ENCODE measurements at regions not wholly inside any gene's neighbourhood (a gene's known extent, or its start where the extent isn't known, plus 50 kb on each side); places are given as distances from the start of the nearest gene placed in this dataset.
"Not testable (repeated sequence)": the region's sequence is repeated elsewhere in the genome, so short reads cannot be mapped to it uniquely, and the experiment has no call there.

GRCh38 chr14:105684056-105684455 lies 157.7 kb downstream of the TMEM121 start:
- H3K36me3 ChIP-seq (ENCODE audit: control insufficient read depth in 2 of 4, insufficient read depth in 4 of 4, low read length in 3 of 4); FAIRE-seq; H2AK5ac ChIP-seq (ENCODE audit: low read depth, low read length); H3K56ac ChIP-seq (replicated peaks; ENCODE audit: insufficient read length, low read depth, low read length); H3K4me1 ChIP-seq (replicated peaks in 1 of 4; ENCODE audit: control insufficient read depth in 3 of 4, insufficient read depth in 4 of 4, low read length in 3 of 4); H2BK20ac ChIP-seq (ENCODE audit: low read length); H2BK5ac ChIP-seq (ENCODE audit: low read depth, low read length); H3K4me2 ChIP-seq (ENCODE audit: insufficient read depth in 1 of 2, low read depth in 2 of 2, low read length in 2 of 2); H3K9ac ChIP-seq (replicated peaks in 1 of 4; ENCODE audit: extremely low read depth in 1 of 4, low read depth in 3 of 4, low read length in 3 of 4); H2BK120ac ChIP-seq (replicated peaks; ENCODE audit: low read depth, low read length); H3K14ac ChIP-seq (ENCODE audit: insufficient read length); H3K23ac ChIP-seq (ENCODE audit: insufficient read length); H3K4ac ChIP-seq (replicated peaks; ENCODE audit: insufficient read length, low read depth, low read length); DNase-seq (ENCODE audit: low read depth in 1 of 2, low spot score in 2 of 2); H3K4me3 ChIP-seq (ENCODE audit: extremely low read depth in 1 of 4, insufficient read depth in 2 of 4, low read depth in 3 of 4, low read length in 4 of 4); H2AFZ ChIP-seq (ENCODE audit: low read length); H4K20me1 ChIP-seq (replicated peaks in 1 of 2; ENCODE audit: control insufficient read depth in 1 of 2, insufficient read depth in 2 of 2, low read length in 2 of 2); H2BK12ac ChIP-seq (ENCODE audit: low read depth, low read length); H2BK15ac ChIP-seq (ENCODE audit: low read length); CTCF ChIA-PET (ENCODE audit: partially characterized antibody); H3K18ac ChIP-seq (ENCODE audit: extremely low read depth, low read length); H4K91ac ChIP-seq (replicated peaks; ENCODE audit: insufficient read length, low read length); H3K79me1 ChIP-seq (ENCODE audit: low read depth, low read length); POLR2A ChIA-PET (ENCODE audit: partially characterized antibody); H4K8ac ChIP-seq (ENCODE audit: extremely low read depth, insufficient read depth, low read length); H3K27me3 ChIP-seq (replicated peaks in 1 of 4; ENCODE audit: control insufficient read depth in 3 of 4, extremely low read depth in 1 of 4, insufficient read depth in 3 of 4, low read length in 3 of 4); H4K5ac ChIP-seq (ENCODE audit: insufficient read length, low read depth, low read length); H3K27ac ChIP-seq (ENCODE audit: low read depth, low read length); H3K79me2 ChIP-seq (ENCODE audit: control insufficient read depth in 1 of 2, insufficient read depth in 2 of 2, low read length in 2 of 2): not testable (repeated sequence)
- H3K23me2 ChIP-seq (ENCODE audit: low read depth, low read length), result peaks cover 19% of the 10 kb centered on the region; the same call in 1 of the 2 replicates
- H3K9me3 ChIP-seq (ENCODE audit: insufficient read depth in 2 of 2, low read depth in 1 of 2, low read length in 1 of 2), result peaks cover 17 to 58% of the 10 kb centered on the region in 2 experiments; a peak in 3 of 4 replicates
- 92% methylated on average over 2 of the region's 14 CpGs; no CpG with 5 or more reads in 1 of the 2 experiments for WGBS, 2 experiments (ENCODE audit: extremely low coverage in 1 of 2, insufficient coverage in 1 of 2, insufficient read length in 1 of 2, insufficient replicate concordance in 2 of 2, low coverage in 1 of 2, low lambda C conversion rate in 2 of 2, missing lambda C conversion rate in 1 of 2)

DNA sequence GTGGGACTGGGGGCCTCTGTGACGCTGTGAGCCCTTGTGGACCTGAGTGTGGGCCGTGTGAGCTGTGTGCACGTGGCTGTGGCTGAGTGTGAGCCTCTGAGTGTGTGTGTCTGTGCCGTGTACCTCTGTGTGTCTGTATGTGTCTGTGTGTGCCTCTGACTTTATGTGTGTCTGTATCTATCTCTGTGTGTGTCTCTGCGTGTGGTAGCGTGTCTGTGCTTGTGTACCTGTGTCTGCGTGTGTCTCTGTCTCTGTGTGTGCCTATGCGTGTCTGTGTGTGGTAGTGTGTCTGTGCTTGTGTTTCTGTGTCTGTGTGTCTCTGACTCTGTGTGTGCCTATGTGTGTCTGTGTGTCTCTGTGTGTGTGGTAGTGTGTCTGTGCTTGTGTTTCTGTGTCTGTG lies 158.2 kb downstream of the TMEM121 start:
- 78% methylated on average over 7 of the region's 8 CpGs; no CpG with 5 or more reads in 1 of the 2 experiments for WGBS, 2 experiments (ENCODE audit: extremely low coverage in 1 of 2, insufficient coverage in 1 of 2, insufficient read length in 1 of 2, insufficient replicate concordance in 2 of 2, low coverage in 1 of 2, low lambda C conversion rate in 2 of 2, missing lambda C conversion rate in 1 of 2)
- H3K56ac ChIP-seq (replicated peaks; ENCODE audit: insufficient read length, low read depth, low read length); H3K27me3 ChIP-seq (replicated peaks in 1 of 4; ENCODE audit: control insufficient read depth in 3 of 4, extremely low read depth in 1 of 4, insufficient read depth in 3 of 4, low read length in 3 of 4); H2AK5ac ChIP-seq (ENCODE audit: low read depth, low read length); H3K4me2 ChIP-seq (ENCODE audit: insufficient read depth in 1 of 2, low read depth in 2 of 2, low read length in 2 of 2); POLR2A ChIA-PET (ENCODE audit: partially characterized antibody); H3K36me3 ChIP-seq (ENCODE audit: control insufficient read depth in 2 of 4, insufficient read depth in 4 of 4, low read length in 3 of 4); H3K79me1 ChIP-seq (ENCODE audit: low read depth, low read length); H3K9ac ChIP-seq (replicated peaks in 1 of 4; ENCODE audit: extremely low read depth in 1 of 4, low read depth in 3 of 4, low read length in 3 of 4); H2BK120ac ChIP-seq (replicated peaks; ENCODE audit: low read depth, low read length); H3K27ac ChIP-seq (ENCODE audit: low read depth, low read length); H3K4me3 ChIP-seq (ENCODE audit: extremely low read depth in 1 of 4, insufficient read depth in 2 of 4, low read depth in 3 of 4, low read length in 4 of 4); H3K4me1 ChIP-seq (replicated peaks in 1 of 4; ENCODE audit: control insufficient read depth in 3 of 4, insufficient read depth in 4 of 4, low read length in 3 of 4); H2BK20ac ChIP-seq (ENCODE audit: low read length); H4K5ac ChIP-seq (ENCODE audit: insufficient read length, low read depth, low read length); H2BK5ac ChIP-seq (ENCODE audit: low read depth, low read length); H3K23ac ChIP-seq (ENCODE audit: insufficient read length); H3K79me2 ChIP-seq (ENCODE audit: control insufficient read depth in 1 of 2, insufficient read depth in 2 of 2, low read length in 2 of 2); FAIRE-seq; CTCF ChIA-PET (ENCODE audit: partially characterized antibody); H4K8ac ChIP-seq (ENCODE audit: extremely low read depth, insufficient read depth, low read length); H3K14ac ChIP-seq (ENCODE audit: insufficient read length); H2AFZ ChIP-seq (ENCODE audit: low read length); H2BK15ac ChIP-seq (ENCODE audit: low read length); H3K18ac ChIP-seq (ENCODE audit: extremely low read depth, low read length); H2BK12ac ChIP-seq (ENCODE audit: low read depth, low read length); H4K91ac ChIP-seq (replicated peaks; ENCODE audit: insufficient read length, low read length); H4K20me1 ChIP-seq (replicated peaks in 1 of 2; ENCODE audit: control insufficient read depth in 1 of 2, insufficient read depth in 2 of 2, low read length in 2 of 2); DNase-seq (ENCODE audit: low read depth in 1 of 2, low spot score in 2 of 2); H3K4ac ChIP-seq (replicated peaks; ENCODE audit: insufficient read length, low read depth, low read length): not testable (repeated sequence)
- peaks cover 20 to 58% of the 10 kb centered on the region in 2 experiments for H3K9me3 ChIP-seq (ENCODE audit: insufficient read depth in 2 of 2, low read depth in 1 of 2, low read length in 1 of 2)
- peaks cover 21% of the 10 kb centered on the region; the same call in 1 of the 2 replicates for H3K23me2 ChIP-seq (ENCODE audit: low read depth, low read length)

Measured in H1 (cell line).